Neural progenitor cell (in vitro differentiated cells): ENCODE measurements at regions not wholly inside any gene's neighbourhood (a gene's known extent, or its start where the extent isn't known, plus 50 kb on each side); places are given as distances from the start of the nearest gene placed in this dataset.

Experiments used
- DNase-seq: peaks from one replicate; pipeline ENCODE4 v3.0.0-alpha.2; 2016; ENCODE audit warnings: low spot score
- H2AFZ ChIP-seq: fragments of 200-600 bp; sonication (generic); replicated peaks from 2 replicates; pipeline ENCODE4 v1.6.1; 2016; ENCODE audit warnings: antibody characterized with exemption
- H3F3A ChIP-seq: fragments of 200-600 bp; sonication (generic); 2 replicates; pipeline ENCODE4 v1.6.1; 2016; ENCODE audit warnings: antibody characterized with exemption, low read depth
- H3K27ac ChIP-seq: fragments of 200-600 bp; sonication (generic); 2 replicates; pipeline ENCODE4 v1.5.1; 2016; ENCODE audit warnings: mild to moderate bottlenecking
- H3K27me3 ChIP-seq: fragments of 200-600 bp; sonication (generic); 2 replicates; pipeline ENCODE4 v1.6.1; 2016; ENCODE audit warnings: mild to moderate bottlenecking, moderate library complexity
- H3K36me3 ChIP-seq: fragments of 200-600 bp; sonication (generic); 2 replicates; pipeline ENCODE4 v1.5.1; 2016
- H3K4me1 ChIP-seq: fragments of 200-600 bp; sonication (generic); 2 replicates; pipeline ENCODE4 v1.6.1; 2016; ENCODE audit warnings: mixed run types
- H3K4me2 ChIP-seq: fragments of 200-600 bp; sonication (generic); 2 replicates; pipeline ENCODE4 v1.6.1; 2016
- H3K4me3 ChIP-seq: fragments of 200-600 bp; sonication (generic); 2 replicates; pipeline ENCODE4 v1.5.1; 2016
- H3K79me2 ChIP-seq: fragments of 200-600 bp; sonication (generic); 2 replicates; pipeline ENCODE4 v1.6.1; 2016; ENCODE audit warnings: low read depth
- H3K9ac ChIP-seq: fragments of 200-600 bp; sonication (generic); 2 replicates; pipeline ENCODE4 v1.6.1; 2016
- H3K9me3 ChIP-seq: fragments of 200-600 bp; sonication (generic); 2 replicates; pipeline ENCODE4 v1.5.1; 2016; ENCODE audit warnings: low read depth
- H4K20me1 ChIP-seq: fragments of 200-600 bp; sonication (generic); 2 replicates; pipeline ENCODE4 v1.6.1; 2016; ENCODE audit warnings: low read depth
- H3K27ac Mint-ChIP-seq: 3 replicates; pipeline ENCODE4 v1.8.0; 2021; ENCODE audit warnings: mixed read lengths
- H3K27me3 Mint-ChIP-seq: 2 replicates; pipeline ENCODE4 v1.8.0; 2022; ENCODE audit warnings: low read depth, mild to moderate bottlenecking, inconsistent platforms, moderate library complexity, mixed read lengths; ENCODE audit not compliant: insufficient read depth
- H3K36me3 Mint-ChIP-seq: 3 replicates; pipeline ENCODE4 v1.8.0; 2021; ENCODE audit warnings: mixed read lengths
- H3K4me1 Mint-ChIP-seq: 3 replicates; pipeline ENCODE4 v1.8.0; 2021; ENCODE audit warnings: mixed read lengths
- H3K4me3 Mint-ChIP-seq: 3 replicates; pipeline ENCODE4 v1.8.0; 2021; ENCODE audit warnings: mild to moderate bottlenecking, moderate library complexity, mixed read lengths
- H3K9me3 Mint-ChIP-seq: 3 replicates; pipeline ENCODE4 v1.8.0; 2020; ENCODE audit warnings: mixed read lengths
- EZH2 ChIP-seq: fragments of 200-600 bp; sonication (generic); IDR thresholded peaks from 2 replicates; pipeline ENCODE4 v1.6.1; 2017; ENCODE audit warnings: antibody characterized with exemption, mild to moderate bottlenecking, moderate library complexity
- EZH2phosphoT487 ChIP-seq: fragments of 200-600 bp; sonication (generic); IDR thresholded peaks from 2 replicates; pipeline ENCODE4 v1.6.1; 2017; ENCODE audit warnings: antibody characterized with exemption
- TF ChIP-seq, protein P1 (sequence below): fragments of 200-600 bp; sonication (generic); IDR thresholded peaks from 2 replicates; pipeline ENCODE4 v1.5.1; 2017; ENCODE audit warnings: antibody characterized with exemption, mild to moderate bottlenecking

DNA sequence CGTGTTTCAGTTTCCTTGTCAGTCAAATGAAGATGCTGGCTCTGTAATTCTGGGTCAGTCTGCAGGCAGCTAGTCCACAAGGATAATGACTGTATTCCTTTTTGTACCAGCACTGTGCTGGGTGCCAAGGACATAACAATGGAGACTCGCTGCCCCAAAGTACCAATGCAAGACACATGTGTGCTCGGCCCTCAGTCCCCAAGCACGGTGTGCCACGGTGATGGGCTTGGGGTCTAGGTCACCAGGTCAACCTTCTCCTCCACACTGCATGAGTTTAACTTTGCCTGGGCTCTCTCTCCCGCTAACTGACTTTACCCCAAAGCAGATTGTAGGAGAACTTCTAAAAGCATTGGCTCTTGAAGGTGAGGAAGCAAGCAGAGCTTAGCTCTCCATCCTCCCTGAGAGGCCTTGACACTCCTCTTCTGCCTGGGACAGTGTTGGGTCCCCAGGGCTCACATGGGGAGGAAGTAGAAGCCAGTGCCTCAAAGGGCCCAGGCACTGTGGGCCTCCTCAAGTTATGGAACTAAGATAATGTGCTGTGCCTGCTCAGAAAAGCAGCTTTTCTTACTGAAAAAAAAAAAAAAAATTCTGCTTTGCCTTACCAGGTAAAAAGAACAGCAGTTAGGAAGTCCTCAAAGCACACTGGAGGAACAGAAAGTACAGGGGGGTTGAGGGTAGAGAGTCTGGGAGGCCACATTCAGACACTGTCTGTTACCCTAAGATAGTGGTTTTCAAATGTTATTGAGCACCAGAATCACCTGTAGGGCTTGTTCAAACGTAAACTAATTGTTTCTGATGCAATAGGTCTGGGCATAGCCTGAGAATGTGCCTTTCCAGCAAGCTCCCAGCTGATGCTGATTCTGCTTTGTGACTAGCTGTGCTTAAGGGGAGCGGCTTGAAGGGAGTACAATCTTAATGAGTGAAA lies 276.4 kb upstream of the CXCR4 start:
- H3K27ac Mint-ChIP-seq: no peak overlapping the region
- H3K27me3 Mint-ChIP-seq: peaks cover 4% of the 10 kb centered on the region
- H3K36me3 ChIP-seq: no peaks in the 10 kb centered on the region
- no peak overlapping the region for H3K4me3 Mint-ChIP-seq
- H3K27ac ChIP-seq: no peak overlapping the region
- H3K36me3 Mint-ChIP-seq: no peaks in the 10 kb centered on the region
- H3F3A ChIP-seq: no peaks in the 10 kb centered on the region
- no peak overlapping the region for H2AFZ ChIP-seq
- no peak overlapping the region for H3K9ac ChIP-seq
- H3K9me3 Mint-ChIP-seq: no peaks in the 10 kb centered on the region
- H4K20me1 ChIP-seq: no peaks in the 10 kb centered on the region
- TF ChIP-seq EZH2 (no peak), EZH2phosphoT487 (no peak)
- TF ChIP-seq, protein P1, sequence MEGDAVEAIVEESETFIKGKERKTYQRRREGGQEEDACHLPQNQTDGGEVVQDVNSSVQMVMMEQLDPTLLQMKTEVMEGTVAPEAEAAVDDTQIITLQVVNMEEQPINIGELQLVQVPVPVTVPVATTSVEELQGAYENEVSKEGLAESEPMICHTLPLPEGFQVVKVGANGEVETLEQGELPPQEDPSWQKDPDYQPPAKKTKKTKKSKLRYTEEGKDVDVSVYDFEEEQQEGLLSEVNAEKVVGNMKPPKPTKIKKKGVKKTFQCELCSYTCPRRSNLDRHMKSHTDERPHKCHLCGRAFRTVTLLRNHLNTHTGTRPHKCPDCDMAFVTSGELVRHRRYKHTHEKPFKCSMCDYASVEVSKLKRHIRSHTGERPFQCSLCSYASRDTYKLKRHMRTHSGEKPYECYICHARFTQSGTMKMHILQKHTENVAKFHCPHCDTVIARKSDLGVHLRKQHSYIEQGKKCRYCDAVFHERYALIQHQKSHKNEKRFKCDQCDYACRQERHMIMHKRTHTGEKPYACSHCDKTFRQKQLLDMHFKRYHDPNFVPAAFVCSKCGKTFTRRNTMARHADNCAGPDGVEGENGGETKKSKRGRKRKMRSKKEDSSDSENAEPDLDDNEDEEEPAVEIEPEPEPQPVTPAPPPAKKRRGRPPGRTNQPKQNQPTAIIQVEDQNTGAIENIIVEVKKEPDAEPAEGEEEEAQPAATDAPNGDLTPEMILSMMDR: no peak
- H3K9me3 ChIP-seq: no peaks in the 10 kb centered on the region
- H3K4me1 ChIP-seq: no peaks in the 10 kb centered on the region
- no peak for DNase-seq
- H3K4me2 ChIP-seq: no peak overlapping the region
- H3K27me3 ChIP-seq: no peaks in the 10 kb centered on the region
- H3K79me2 ChIP-seq: no peaks in the 10 kb centered on the region
- H3K4me1 Mint-ChIP-seq: no peaks in the 10 kb centered on the region
- no peak overlapping the region for H3K4me3 ChIP-seq

DNA sequence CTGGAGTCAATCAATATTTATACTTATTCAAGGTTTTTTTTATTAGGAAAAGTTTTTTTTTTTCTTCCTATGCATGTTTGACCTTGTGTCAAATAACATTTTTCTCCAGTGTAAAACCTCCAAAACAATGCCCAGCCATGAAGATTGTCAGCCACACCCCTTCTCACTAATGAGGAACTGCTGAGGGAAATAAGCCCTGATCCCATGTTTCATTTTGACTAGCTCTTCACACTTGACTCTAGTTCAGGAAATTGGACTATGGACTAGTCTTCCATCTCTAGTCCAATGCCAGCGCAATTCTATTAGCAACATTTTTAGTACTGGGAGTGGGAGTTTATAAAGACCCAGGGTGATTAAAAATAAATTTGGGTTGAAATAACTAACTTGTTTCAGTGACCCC lies 275.6 kb upstream of the CXCR4 start:
- Mint-ChIP-seq H3K4me3 (no peak overlapping the region), H3K27ac (peak overlapping the region; percentile 32), H3K36me3 (no peaks in the 10 kb centered on the region), H3K9me3 (no peaks in the 10 kb centered on the region), H3K27me3 (peaks cover 4% of the 10 kb centered on the region), H3K4me1 (no peaks in the 10 kb centered on the region)
- Histone ChIP-seq H3F3A (no peaks in the 10 kb centered on the region), H3K79me2 (no peaks in the 10 kb centered on the region), H3K4me1 (no peaks in the 10 kb centered on the region), H3K27ac (no peak overlapping the region), H3K9ac (no peak overlapping the region), H3K4me3 (no peak overlapping the region), H3K9me3 (no peaks in the 10 kb centered on the region), H3K36me3 (no peaks in the 10 kb centered on the region), H2AFZ (no peak overlapping the region), H4K20me1 (no peaks in the 10 kb centered on the region), H3K27me3 (no peaks in the 10 kb centered on the region), H3K4me2 (no peak overlapping the region)
- DNase-seq: no peak
- TF ChIP-seq, protein P1: no peak
- TF ChIP-seq EZH2 (no peak), EZH2phosphoT487 (no peak)

DNA sequence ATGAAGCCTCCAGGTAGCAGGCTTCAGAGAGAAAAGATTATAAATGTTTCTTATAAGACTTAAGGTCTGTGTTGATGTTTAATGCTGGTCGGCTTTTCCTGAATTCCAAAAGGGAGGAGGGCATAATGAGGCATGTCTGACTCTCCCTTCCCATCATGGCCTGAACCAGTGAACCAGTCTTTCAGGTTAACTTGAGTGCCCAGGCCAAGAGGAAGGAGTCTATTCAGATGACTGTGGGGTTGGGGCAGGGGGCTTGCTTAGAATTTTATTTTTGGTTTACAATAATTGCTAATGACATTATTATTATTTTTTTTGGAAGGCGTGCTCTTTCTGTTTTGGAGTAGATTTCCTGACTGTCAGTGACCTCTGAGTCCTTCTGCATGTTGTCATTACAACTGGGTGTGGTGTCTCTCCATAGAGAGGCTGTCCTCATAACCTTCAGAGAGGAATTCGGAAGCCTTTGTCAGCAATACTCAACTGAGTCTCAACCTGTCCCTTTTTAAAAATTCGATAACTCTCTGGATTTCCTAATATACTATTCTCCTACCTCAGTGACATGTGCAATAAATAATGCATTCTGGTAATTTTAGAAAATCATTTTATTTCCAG lies 275.1 kb upstream of the CXCR4 start:
- peaks cover 4% of the 10 kb centered on the region for H3K27me3 Mint-ChIP-seq
- no peaks in the 10 kb centered on the region for H3K79me2 ChIP-seq
- no peaks in the 10 kb centered on the region for H4K20me1 ChIP-seq
- H3K4me2 ChIP-seq: no peak overlapping the region
- H3K27ac ChIP-seq: no peak overlapping the region
- no peaks in the 10 kb centered on the region for H3F3A ChIP-seq
- DNase-seq: no peak
- no peaks in the 10 kb centered on the region for H3K36me3 Mint-ChIP-seq
- H3K27ac Mint-ChIP-seq: no peak overlapping the region
- H3K4me3 Mint-ChIP-seq: no peak overlapping the region
- no peaks in the 10 kb centered on the region for H3K4me1 Mint-ChIP-seq
- H3K27me3 ChIP-seq: no peaks in the 10 kb centered on the region
- H3K9ac ChIP-seq: no peak overlapping the region
- H3K9me3 ChIP-seq: no peaks in the 10 kb centered on the region
- H3K4me1 ChIP-seq: no peaks in the 10 kb centered on the region
- no peak overlapping the region for H3K4me3 ChIP-seq
- no peaks in the 10 kb centered on the region for H3K9me3 Mint-ChIP-seq
- TF ChIP-seq, protein P1: no peak
- TF ChIP-seq EZH2 (no peak), EZH2phosphoT487 (no peak)
- H3K36me3 ChIP-seq: no peaks in the 10 kb centered on the region
- no peak overlapping the region for H2AFZ ChIP-seq
